MM.1S (cell line): ENCODE measurements at regions not wholly inside any gene's neighbourhood (a gene's known extent, or its start where the extent isn't known, plus 50 kb on each side); places are given as distances from the start of the nearest gene placed in this dataset.

ENCODE experiments used
- DNase-seq: peaks from one replicate; pipeline ENCODE4 v3.0.0-alpha.2; 2015
- H2AFZ ChIP-seq: fragments of 300-600 bp; sonication (generic); 2 replicates; pipeline ENCODE4 v1.6.0; 2016; ENCODE audit warnings: antibody characterized with exemption, low read length
- H3F3A ChIP-seq: fragments of 300-600 bp; sonication (generic); 2 replicates; pipeline ENCODE4 v1.6.1; 2016; ENCODE audit warnings: mild to moderate bottlenecking, antibody characterized with exemption, low read length, moderate library complexity, mixed read lengths; ENCODE audit not compliant: insufficient read depth
- H3K27ac ChIP-seq: fragments of 300-600 bp; sonication (generic); 2 replicates; pipeline ENCODE4 v1.5.1; 2016; ENCODE audit warnings: mild to moderate bottlenecking, low read length
- H3K27me3 ChIP-seq: fragments of 300-600 bp; sonication (generic); replicated peaks from 2 replicates; pipeline ENCODE4 v1.6.0; 2016; ENCODE audit warnings: low read length; ENCODE audit not compliant: insufficient read depth
- H3K36me3 ChIP-seq: fragments of 300-600 bp; sonication (generic); replicated peaks from 2 replicates; pipeline ENCODE4 v1.6.1; 2016; ENCODE audit warnings: mild to moderate bottlenecking, low read length, mixed read lengths; ENCODE audit not compliant: insufficient read depth
- H3K4me1 ChIP-seq: fragments of 300-600 bp; sonication (generic); 2 replicates; pipeline ENCODE4 v1.6.1; 2016; ENCODE audit warnings: low read length, mixed read lengths
- H3K4me2 ChIP-seq: fragments of 300-600 bp; sonication (generic); 2 replicates; pipeline ENCODE4 v1.6.0; 2016; ENCODE audit warnings: low read depth, low read length
- H3K4me3 ChIP-seq: fragments of 300-600 bp; sonication (generic); 2 replicates; pipeline ENCODE4 v1.5.1; 2016; ENCODE audit warnings: low read length, mixed read lengths
- H3K79me2 ChIP-seq: fragments of 300-600 bp; sonication (generic); 2 replicates; pipeline ENCODE4 v1.6.1; 2016; ENCODE audit warnings: mixed run types, low read length, mixed read lengths
- H3K9ac ChIP-seq: fragments of 300-600 bp; sonication (generic); 2 replicates; pipeline ENCODE4 v1.6.1; 2016; ENCODE audit warnings: low read length, mixed read lengths
- H3K9me2 ChIP-seq: fragments of 300-600 bp; sonication (generic); replicated peaks from 2 replicates; pipeline ENCODE4 v1.6.1; 2016; ENCODE audit warnings: mild to moderate bottlenecking, low read length, mixed read lengths; ENCODE audit not compliant: insufficient read depth
- H3K9me3 ChIP-seq: fragments of 300-600 bp; sonication (generic); replicated peaks from 2 replicates; pipeline ENCODE4 v1.6.1; 2016; ENCODE audit warnings: mild to moderate bottlenecking, low read length, mixed read lengths; ENCODE audit not compliant: insufficient read depth
- H4K20me1 ChIP-seq: fragments of 300-600 bp; sonication (generic); 2 replicates; pipeline ENCODE4 v1.6.1; 2016; ENCODE audit warnings: mild to moderate bottlenecking, low read length, moderate library complexity, mixed read lengths; ENCODE audit not compliant: insufficient read depth
- CTCF ChIP-seq: fragments of 300-600 bp; sonication (generic); IDR thresholded peaks from 2 replicates; pipeline ENCODE4 v1.5.1; 2016; ENCODE audit warnings: antibody characterized with exemption, low read length, mixed read lengths
- EZH2 ChIP-seq: fragments of 300-600 bp; sonication (generic); optimal IDR thresholded peaks from 2 replicates; pipeline ENCODE3; 2017; ENCODE audit warnings: low read depth, mild to moderate bottlenecking, antibody characterized with exemption, low read length, mixed read lengths
- EZH2phosphoT487 ChIP-seq: fragments of 300-600 bp; sonication (generic); IDR thresholded peaks from 2 replicates; pipeline ENCODE4 v1.6.1; 2018; ENCODE audit warnings: antibody characterized with exemption, low read length

GRCh38 chr17:68775318-68775717 lies 174.2 kb upstream of the FAM20A start:
- H2AFZ ChIP-seq, result no peak overlapping the region
- no peaks in the 10 kb centered on the region for H4K20me1 ChIP-seq
- 0 out of 2 replicates have a peak overlapping the region, but pooled peaks have one; percentile 20 for H3K4me3 ChIP-seq
- no peak overlapping the region for H3K9ac ChIP-seq
- H3K9me3 ChIP-seq, result no peaks in the 10 kb centered on the region
- peak overlapping the region; percentile 57; the same call in 1 of the 2 replicates for H3K4me2 ChIP-seq
- DNase-seq, result no peak
- no peak for TF ChIP-seq CTCF
- TF ChIP-seq EZH2phosphoT487, result no peak
- no peak for TF ChIP-seq EZH2
- H3K79me2 ChIP-seq, result no peaks in the 10 kb centered on the region
- H3K9me2 ChIP-seq, result no peaks in the 10 kb centered on the region
- peaks cover 31% of the 10 kb centered on the region for H3K27me3 ChIP-seq
- H3F3A ChIP-seq, result peaks cover 8% of the 10 kb centered on the region
- no peaks in the 10 kb centered on the region for H3K36me3 ChIP-seq
- H3K27ac ChIP-seq, result peak overlapping the region; percentile 39; the same call in 1 of the 2 replicates
- peaks cover 17% of the 10 kb centered on the region for H3K4me1 ChIP-seq

GRCh38 chr17:68771867-68772515 lies 170.8 kb upstream of the FAM20A start:
- TF ChIP-seq CTCF, result peak; percentile 73
- no peak for TF ChIP-seq EZH2
- Histone ChIP-seq H3K79me2 (no peaks in the 10 kb centered on the region), H3K36me3 (no peaks in the 10 kb centered on the region), H3K4me2 (peak overlapping the region; percentile 71), H3K27me3 (peaks cover 31% of the 10 kb centered on the region), H3K9me3 (no peaks in the 10 kb centered on the region), H3F3A (peaks cover 8% of the 10 kb centered on the region), H3K27ac (no peak overlapping the region), H3K9ac (no peak overlapping the region), H2AFZ (peak overlapping the region; percentile 46), H3K4me3 (peak overlapping the region; percentile 52), H4K20me1 (no peaks in the 10 kb centered on the region), H3K9me2 (no peaks in the 10 kb centered on the region), H3K4me1 (peaks cover 17% of the 10 kb centered on the region)
- DNase-seq, result peak; percentile 77

- peaks cover 13% of the 10 kb centered on the region; the same call in 1 of the 2 replicates for H3K27me3 ChIP-seq
- TF ChIP-seq CTCF (no peak), EZH2 (no peak), EZH2phosphoT487 (no peak)
- no peaks in the 10 kb centered on the region for H3K79me2 ChIP-seq
Observed at GRCh38 chr17:68768804-68769203, 167.6 kb upstream of the FAM20A start.

More at GRCh38 chr17:68768804-68769203, 167.6 kb upstream of the FAM20A start:
- H3K4me2 ChIP-seq, result no peak overlapping the region
- peaks cover 7% of the 10 kb centered on the region for H3K4me1 ChIP-seq
- H4K20me1 ChIP-seq, result no peaks in the 10 kb centered on the region
- no peak overlapping the region for H3K4me3 ChIP-seq
- H3K9me2 ChIP-seq, result no peaks in the 10 kb centered on the region
- DNase-seq, result no peak
- H2AFZ ChIP-seq, result no peak overlapping the region
- no peaks in the 10 kb centered on the region for H3K36me3 ChIP-seq
- no peak overlapping the region for H3K9ac ChIP-seq
- no peak overlapping the region for H3K27ac ChIP-seq
- H3F3A ChIP-seq, result no peaks in the 10 kb centered on the region; the same call in 1 of the 2 replicates
- no peaks in the 10 kb centered on the region for H3K9me3 ChIP-seq
